ENCODE measurements at regions not wholly inside any gene's neighbourhood (a gene's known extent, or its start where the extent isn't known, plus 50 kb on each side); places are given as distances from the start of the nearest gene placed in this dataset.

- TF ChIP-seq CTCF (IDR thresholded peaks at IDR 0.05): no peak
- TF ChIP-seq POLR2A (IDR thresholded peaks at IDR 0.05): no peak
These were observed 148.3 kb downstream of the CRYBB2 start for GRCh38 chr22:25367756-25368155.
